Thyroid gland (tissue), 4 donors: ENCODE measurements at regions not wholly inside any gene's neighbourhood (a gene's known extent, or its start where the extent isn't known, plus 50 kb on each side); places are given as distances from the start of the nearest gene placed in this dataset.

ENCODE experiments used
- DNase-seq, 2 donors: peaks; one replicate each; pipeline ENCODE4 v3.0.0-alpha.2; 2019
- H3K27ac ChIP-seq, 3 donors: fragments of 200-600 bp; sonication (generic); 1 replicate in 2 of 3; 2 replicates in 1 of 3; pipeline ENCODE4 v1.5.1; 2016 to 2019; ENCODE audit warnings: mild to moderate bottlenecking in 1 of 3, moderate library complexity in 1 of 3
- H3K27me3 ChIP-seq: fragments of 200-600 bp; sonication (generic); one replicate; pipeline ENCODE4 v1.5.1; 2019
- H3K36me3 ChIP-seq, 2 donors: fragments of 200-600 bp; sonication (generic); one replicate each; pipeline ENCODE4 v1.5.1; 2016 to 2019
- H3K4me1 ChIP-seq, 2 donors: fragments of 200-600 bp; sonication (generic); one replicate each; pipeline ENCODE4 v1.5.1; 2017 to 2019
- H3K4me3 ChIP-seq, 3 donors: fragments of 200-600 bp; sonication (generic); replicated peaks in 1 of 3; 1 replicate in 2 of 3; 2 replicates in 1 of 3; pipeline ENCODE4 v1.5.1; 2016; ENCODE audit warnings: mild to moderate bottlenecking in 1 of 3
- H3K9me3 ChIP-seq: fragments of 200-600 bp; sonication (generic); one replicate; pipeline ENCODE4 v1.5.1; 2017
- POLR2A ChIP-seq, 2 donors: fragments of 450-650 bp; IDR thresholded peaks; one replicate each; pipeline ENCODE4 v1.6.1; 2017; ENCODE audit warnings: antibody characterized with exemption in 2 of 2, mild to moderate bottlenecking in 2 of 2, moderate library complexity in 1 of 2
- WGBS, 2 donors: methylation state at CpG; one replicate each; pipeline ENCODE4 v1.1.5; 2017; 5-methylcytosine and 5-hydroxymethylcytosine counted together
- intact Hi-C: fragments of 100-400 bp; cut with DNase I; formaldehyde crosslinking; loops from one replicate; pipeline ENCODE4 v1.15.1; 2023
- TF ChIP-seq, protein P1 (sequence below), 6 experiments: fragments of 200-600 bp in 3 of 6; fragments of 450-650 bp in 3 of 6; sonication (generic) in 3 of 6; IDR thresholded peaks; one replicate each; pipeline ENCODE4 v1.5.1; 2016 to 2019; ENCODE audit warnings: antibody characterized with exemption in 6 of 6, mild to moderate bottlenecking in 2 of 6, inconsistent platforms in 1 of 6, moderate library complexity in 1 of 6

DNA sequence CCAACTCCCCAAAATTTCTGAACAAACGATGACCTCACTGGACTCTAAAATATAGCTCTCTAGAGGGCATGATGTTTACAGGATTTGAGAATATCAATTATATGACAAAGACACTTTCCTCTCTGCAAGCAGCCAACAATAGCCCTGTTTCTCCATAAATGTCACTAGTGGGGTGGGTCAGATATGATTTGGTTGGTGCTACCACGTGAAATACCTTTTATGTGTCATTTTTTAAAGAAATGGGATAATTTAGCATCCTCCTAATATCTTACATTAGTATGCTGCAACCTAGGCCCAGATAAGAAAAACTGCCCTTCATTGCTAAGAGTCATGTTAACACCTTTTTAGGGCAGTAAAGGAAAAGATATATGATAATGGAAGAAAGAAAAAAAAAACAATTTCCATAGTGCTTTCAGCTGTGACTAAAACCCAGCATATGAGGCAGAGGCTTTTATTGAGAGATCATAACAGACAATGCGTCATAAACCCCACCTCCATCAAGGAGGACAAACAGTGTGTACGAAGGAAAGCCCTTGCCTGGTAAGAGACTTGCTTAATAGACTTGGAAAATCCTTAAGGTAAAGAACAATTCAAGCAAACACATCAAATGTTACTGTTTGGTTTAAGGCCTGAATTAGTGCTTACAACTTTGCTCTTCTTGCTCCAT lies 372.4 kb upstream of the PAPPA start:
- Histone ChIP-seq H3K4me1 (no peaks in the 10 kb centered on the region), H3K27me3 (no peaks in the 10 kb centered on the region), H3K36me3 (no peaks in the 10 kb centered on the region), H3K9me3 (no peaks in the 10 kb centered on the region), H3K27ac (no peak overlapping the region), H3K4me3 (no peak overlapping the region)
- 55 to 59% methylated on average over 4 of the region's 4 CpGs for WGBS, 2 donors
- TF ChIP-seq, protein P1, sequence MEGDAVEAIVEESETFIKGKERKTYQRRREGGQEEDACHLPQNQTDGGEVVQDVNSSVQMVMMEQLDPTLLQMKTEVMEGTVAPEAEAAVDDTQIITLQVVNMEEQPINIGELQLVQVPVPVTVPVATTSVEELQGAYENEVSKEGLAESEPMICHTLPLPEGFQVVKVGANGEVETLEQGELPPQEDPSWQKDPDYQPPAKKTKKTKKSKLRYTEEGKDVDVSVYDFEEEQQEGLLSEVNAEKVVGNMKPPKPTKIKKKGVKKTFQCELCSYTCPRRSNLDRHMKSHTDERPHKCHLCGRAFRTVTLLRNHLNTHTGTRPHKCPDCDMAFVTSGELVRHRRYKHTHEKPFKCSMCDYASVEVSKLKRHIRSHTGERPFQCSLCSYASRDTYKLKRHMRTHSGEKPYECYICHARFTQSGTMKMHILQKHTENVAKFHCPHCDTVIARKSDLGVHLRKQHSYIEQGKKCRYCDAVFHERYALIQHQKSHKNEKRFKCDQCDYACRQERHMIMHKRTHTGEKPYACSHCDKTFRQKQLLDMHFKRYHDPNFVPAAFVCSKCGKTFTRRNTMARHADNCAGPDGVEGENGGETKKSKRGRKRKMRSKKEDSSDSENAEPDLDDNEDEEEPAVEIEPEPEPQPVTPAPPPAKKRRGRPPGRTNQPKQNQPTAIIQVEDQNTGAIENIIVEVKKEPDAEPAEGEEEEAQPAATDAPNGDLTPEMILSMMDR (IDR thresholded peaks at IDR 0.05): no peak
- intact Hi-C loops: no loop called here
- no peak for DNase-seq

DNA sequence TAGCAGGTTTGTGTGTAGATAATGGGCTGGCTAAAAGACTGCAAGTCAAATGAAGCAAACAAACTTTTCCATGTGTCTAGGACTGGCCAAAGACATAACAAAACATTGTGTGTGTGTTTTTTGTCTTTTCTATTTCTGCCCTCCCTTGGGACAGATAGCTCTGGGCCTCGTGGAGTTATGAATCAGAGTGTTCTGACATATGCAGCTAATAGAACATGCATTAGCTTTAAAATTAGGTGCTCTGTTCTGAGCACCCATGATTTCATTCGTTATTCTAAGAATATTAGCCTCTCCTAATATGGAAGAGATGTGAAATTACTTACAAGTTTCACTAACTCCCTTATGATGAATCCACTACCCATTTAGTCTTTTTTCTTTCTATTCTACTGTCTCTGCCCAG lies 367.3 kb upstream of the PAPPA start:
- Histone ChIP-seq H3K27me3 (no peaks in the 10 kb centered on the region), H3K4me3 (no peak overlapping the region), H3K36me3 (no peaks in the 10 kb centered on the region), H3K27ac (no peak overlapping the region), H3K9me3 (no peaks in the 10 kb centered on the region), H3K4me1 (no peaks in the 10 kb centered on the region)
- no peak for DNase-seq
- WGBS, 2 donors: 59 to 66% methylated on average over 2 of the region's 2 CpGs
- no peak for TF ChIP-seq POLR2A (IDR thresholded peaks at IDR 0.05)
- TF ChIP-seq, protein P1 (IDR thresholded peaks at IDR 0.05): no peak
- intact Hi-C loops: no loop called here

DNA sequence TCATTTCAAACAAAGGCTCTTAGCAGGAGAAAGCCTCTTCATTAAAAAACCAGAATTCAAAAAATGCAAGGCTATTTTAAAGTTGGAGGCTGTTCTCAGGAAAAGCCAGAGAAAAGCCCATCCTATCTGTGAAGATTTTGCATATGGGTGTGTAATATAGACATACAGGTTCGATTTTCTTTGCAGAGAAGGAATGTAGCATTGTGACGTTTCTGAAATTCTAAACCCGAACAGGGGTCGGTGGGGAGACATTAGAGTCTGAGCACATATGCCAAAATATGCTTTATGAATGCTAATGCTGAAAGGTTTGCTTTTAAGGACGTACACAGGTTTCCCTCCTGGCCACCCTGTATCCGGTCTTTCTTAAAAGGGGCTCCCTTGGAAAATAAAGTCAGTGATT lies 363.1 kb upstream of the PAPPA start:
- no peak overlapping the region for H3K27ac ChIP-seq
- DNase-seq: no peak
- H3K4me3 ChIP-seq: no peak overlapping the region
- no peaks in the 10 kb centered on the region for H3K36me3 ChIP-seq
- H3K27me3 ChIP-seq: no peaks in the 10 kb centered on the region
- no peaks in the 10 kb centered on the region for H3K9me3 ChIP-seq
- TF ChIP-seq, protein P1 (IDR thresholded peaks at IDR 0.05): no peak
- no peak for TF ChIP-seq POLR2A (IDR thresholded peaks at IDR 0.05)
- WGBS, 2 donors: 67 to 77% methylated on average over 6 of the region's 6 CpGs
- intact Hi-C loops: no loop called here
- H3K4me1 ChIP-seq: no peaks in the 10 kb centered on the region

DNA sequence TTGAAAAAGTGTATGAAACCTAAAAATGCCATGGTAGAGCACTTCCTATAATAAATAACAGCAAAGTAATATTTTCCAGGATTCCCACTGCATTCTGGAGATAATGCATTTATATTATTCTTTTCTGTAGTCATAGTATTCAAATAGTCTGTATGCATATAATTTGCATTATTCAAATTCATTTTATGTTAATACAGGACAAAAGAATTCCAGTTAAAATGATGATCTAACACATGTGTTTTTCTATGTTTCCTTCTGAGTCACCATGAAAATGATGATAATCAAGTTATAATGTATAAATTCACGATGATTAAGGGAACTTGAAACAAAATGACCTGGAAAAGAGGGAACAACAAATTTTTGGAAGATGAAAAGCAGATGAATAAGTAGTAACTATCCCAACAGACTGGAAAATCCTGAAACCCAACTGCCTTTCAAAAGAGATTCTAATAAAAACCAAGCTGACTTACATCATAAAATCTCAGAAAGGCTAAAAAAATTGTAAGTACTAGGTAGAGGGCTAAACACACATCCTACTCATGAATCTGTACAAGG lies 358.6 kb upstream of the PAPPA start:
- DNase-seq: no peak
- WGBS, 2 donors: 67 to 69% methylated on average over 1 of the region's 1 CpG
- Histone ChIP-seq H3K27me3 (no peaks in the 10 kb centered on the region), H3K9me3 (no peaks in the 10 kb centered on the region), H3K4me3 (no peak overlapping the region), H3K27ac (no peak overlapping the region), H3K4me1 (no peaks in the 10 kb centered on the region), H3K36me3 (no peaks in the 10 kb centered on the region)
- intact Hi-C loops: no loop called here
- TF ChIP-seq, protein P1 (IDR thresholded peaks at IDR 0.05): no peak
- no peak for TF ChIP-seq POLR2A (IDR thresholded peaks at IDR 0.05)

DNA sequence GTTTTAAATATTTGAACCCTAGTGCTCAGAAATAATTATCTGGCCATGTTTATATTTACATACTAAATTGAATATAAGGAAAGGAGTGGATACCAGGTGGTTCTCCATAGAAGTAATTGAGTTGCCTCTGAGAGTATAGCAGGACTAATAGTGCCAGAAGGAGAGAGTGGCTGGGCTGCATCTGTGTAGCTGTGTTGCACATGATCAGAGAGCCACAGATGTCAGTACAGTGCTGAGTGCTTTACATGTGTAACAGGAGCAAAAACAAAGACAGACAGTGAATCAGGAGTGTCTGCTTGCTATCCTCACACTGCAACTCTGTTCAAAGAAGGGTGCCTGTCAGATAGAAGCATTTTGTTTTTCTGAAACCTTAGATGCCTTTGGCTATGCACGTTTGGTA lies 353.9 kb upstream of the PAPPA start:
- Histone ChIP-seq H3K27ac (no peak overlapping the region), H3K36me3 (no peaks in the 10 kb centered on the region), H3K27me3 (no peaks in the 10 kb centered on the region), H3K4me1 (no peaks in the 10 kb centered on the region), H3K4me3 (no peak overlapping the region), H3K9me3 (no peaks in the 10 kb centered on the region)
- DNase-seq: no peak
- intact Hi-C loops: no loop called here
- 23 to 29% methylated on average over 1 of the region's 1 CpG for WGBS, 2 donors
- TF ChIP-seq, protein P1 (IDR thresholded peaks at IDR 0.05): no peak
- TF ChIP-seq POLR2A (IDR thresholded peaks at IDR 0.05): no peak
